Fibroblast of mammary gland (primary cell): ENCODE measurements at regions not wholly inside any gene's neighbourhood (a gene's known extent, or its start where the extent isn't known, plus 50 kb on each side); places are given as distances from the start of the nearest gene placed in this dataset.
A peak's percentile ranks its signal among the peaks of the same experiment; 100 is the strongest.

ENCODE experiments used
- DNase-seq: peaks from one replicate; pipeline ENCODE4 v3.0.0-alpha.2; 2010; ENCODE audit warnings: low read depth
- H3K4me3 ChIP-seq: 2 replicates; pipeline ENCODE4 v1.5.1; 2011; ENCODE audit warnings: low read depth, mild to moderate bottlenecking, low read length, moderate library complexity; ENCODE audit not compliant: control insufficient read depth
- TF ChIP-seq, protein P1 (sequence below): conservative IDR thresholded peaks from 2 replicates; pipeline ENCODE4 v1.5.1; 2011; ENCODE audit warnings: low read depth, low read length, inconsistent platforms; ENCODE audit not compliant: control insufficient read depth, insufficient read depth

DNA sequence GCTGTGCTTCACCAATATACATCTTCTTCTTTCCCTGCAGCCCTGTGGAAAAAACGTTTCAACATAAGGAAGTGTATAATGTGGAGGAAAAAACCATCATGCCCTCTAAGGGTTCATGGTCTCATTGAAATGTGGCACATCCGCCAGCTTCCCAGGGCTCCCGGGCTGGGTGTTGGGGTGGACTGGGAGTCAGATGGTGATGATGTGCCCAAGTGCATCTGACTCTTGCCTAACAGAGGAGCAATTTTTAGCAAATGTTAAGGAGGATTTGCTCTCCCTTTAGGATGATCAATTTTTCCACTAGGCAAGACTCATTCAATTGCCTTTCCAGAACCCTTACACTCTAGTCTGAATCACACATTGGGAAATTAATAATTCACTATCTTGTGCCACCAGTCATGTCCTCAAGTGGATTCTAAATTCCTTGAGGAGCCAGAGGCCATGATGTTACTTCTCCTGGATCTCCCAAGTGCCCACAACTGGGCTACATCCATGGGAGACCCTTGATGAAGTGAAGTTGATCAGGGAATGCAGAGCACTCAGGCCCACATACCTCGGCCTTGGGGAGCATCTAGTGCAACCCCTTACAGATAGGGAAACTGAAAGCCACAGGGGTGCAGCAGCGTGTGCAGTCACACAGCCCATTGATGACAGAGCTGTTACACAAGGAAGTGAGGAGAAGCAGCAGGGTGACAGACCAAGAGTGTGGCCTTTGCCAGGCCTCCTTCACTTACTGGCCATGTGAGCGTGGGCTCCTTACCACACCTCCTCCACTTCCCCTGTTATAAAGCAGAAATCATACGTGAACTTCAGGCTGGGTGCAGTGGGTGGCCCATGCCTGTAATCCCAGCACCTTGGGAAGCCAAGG, 100.0 kb upstream of the SLC44A3 start:
- TF ChIP-seq, protein P1, sequence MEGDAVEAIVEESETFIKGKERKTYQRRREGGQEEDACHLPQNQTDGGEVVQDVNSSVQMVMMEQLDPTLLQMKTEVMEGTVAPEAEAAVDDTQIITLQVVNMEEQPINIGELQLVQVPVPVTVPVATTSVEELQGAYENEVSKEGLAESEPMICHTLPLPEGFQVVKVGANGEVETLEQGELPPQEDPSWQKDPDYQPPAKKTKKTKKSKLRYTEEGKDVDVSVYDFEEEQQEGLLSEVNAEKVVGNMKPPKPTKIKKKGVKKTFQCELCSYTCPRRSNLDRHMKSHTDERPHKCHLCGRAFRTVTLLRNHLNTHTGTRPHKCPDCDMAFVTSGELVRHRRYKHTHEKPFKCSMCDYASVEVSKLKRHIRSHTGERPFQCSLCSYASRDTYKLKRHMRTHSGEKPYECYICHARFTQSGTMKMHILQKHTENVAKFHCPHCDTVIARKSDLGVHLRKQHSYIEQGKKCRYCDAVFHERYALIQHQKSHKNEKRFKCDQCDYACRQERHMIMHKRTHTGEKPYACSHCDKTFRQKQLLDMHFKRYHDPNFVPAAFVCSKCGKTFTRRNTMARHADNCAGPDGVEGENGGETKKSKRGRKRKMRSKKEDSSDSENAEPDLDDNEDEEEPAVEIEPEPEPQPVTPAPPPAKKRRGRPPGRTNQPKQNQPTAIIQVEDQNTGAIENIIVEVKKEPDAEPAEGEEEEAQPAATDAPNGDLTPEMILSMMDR, result no peak
- DNase-seq, result no peak
- no peak overlapping the region for H3K4me3 ChIP-seq

DNA sequence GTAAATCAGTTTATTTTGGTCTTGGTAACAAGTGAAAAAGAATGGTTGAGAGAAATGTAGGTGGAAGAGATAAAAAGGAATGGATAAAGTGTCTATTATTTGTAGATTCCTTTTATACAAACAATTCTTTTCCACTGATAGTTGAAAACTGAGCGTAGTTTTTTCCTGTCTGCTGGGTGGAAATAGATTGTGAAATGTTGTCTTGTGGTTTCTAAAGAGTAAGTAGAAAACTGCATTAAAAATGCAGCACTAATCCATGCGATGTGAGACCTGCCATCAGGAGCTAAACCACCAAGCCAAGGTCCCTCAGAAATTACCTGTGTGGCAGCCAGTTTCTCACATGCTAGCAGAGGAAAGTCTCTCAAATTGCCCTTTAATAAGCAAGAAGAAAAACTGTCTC, 103.2 kb upstream of the SLC44A3 start:
- H3K4me3 ChIP-seq, result no peak overlapping the region
- no peak for DNase-seq
- TF ChIP-seq, protein P1, result no peak

DNA sequence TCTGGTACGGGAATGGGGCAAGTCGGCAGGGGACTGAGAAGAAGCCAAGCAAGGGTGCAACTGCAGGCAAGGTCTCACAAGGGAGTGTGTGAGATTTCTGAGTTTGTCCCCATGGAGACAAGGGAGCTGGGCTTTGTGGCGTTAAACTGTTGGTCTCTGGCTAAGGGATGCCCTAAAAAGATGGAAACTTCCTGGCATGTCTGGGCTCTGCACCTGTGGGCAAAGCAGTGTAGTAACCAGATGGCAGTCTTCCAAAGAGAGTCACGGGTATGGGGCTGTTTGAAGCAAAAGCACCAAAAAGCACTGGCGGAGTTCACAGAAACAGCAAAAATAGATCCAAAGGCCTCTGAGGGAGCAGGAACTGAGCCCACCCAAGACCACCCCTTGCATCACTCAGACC, 104.8 kb upstream of the SLC44A3 start:
- no peak for DNase-seq
- TF ChIP-seq, protein P1, result no peak
- no peak overlapping the region for H3K4me3 ChIP-seq

DNA sequence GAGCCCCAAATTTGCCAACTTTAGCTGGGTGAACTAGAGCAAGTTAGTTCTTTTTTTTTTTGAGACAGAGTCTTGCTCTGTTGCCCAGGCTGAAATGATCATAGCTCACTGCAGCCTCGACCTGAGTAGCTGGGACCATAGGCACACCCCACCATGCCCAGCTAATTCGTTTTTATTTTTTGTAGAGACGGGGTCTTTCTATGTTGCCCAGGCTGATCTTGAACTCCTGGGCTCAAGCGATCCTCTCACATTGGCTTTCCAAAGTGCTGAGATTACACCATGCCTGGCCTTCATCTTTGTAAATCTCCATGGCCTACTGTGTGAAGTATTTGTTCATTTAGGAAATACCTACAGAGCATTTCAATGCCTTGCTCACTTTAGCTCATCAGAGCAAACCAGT, 105.6 kb upstream of the SLC44A3 start:
- no peak for DNase-seq
- H3K4me3 ChIP-seq, result no peak overlapping the region
- TF ChIP-seq, protein P1, result no peak

DNA sequence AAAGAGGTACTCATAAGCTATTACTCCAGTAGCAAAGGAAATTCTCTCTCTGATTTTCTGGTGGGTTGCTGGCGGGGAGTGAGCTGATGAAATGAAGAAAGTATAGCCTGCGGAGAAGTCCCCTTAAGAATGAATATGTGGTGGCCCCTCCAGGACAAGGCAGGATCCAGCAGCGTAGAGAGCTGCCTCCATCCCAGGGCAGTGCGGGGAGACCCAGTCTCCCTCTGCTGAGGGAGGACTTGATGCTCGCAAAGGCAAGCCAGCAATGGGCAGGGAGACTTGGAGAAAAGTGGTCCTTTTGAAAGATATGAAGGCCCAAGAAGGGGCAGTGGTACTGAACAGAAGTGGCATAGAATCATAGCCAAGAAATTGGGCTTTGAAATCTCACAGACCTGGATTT, 106.0 kb upstream of the SLC44A3 start:
- DNase-seq, result no peak
- H3K4me3 ChIP-seq, result no peak overlapping the region
- TF ChIP-seq, protein P1, result no peak

DNA sequence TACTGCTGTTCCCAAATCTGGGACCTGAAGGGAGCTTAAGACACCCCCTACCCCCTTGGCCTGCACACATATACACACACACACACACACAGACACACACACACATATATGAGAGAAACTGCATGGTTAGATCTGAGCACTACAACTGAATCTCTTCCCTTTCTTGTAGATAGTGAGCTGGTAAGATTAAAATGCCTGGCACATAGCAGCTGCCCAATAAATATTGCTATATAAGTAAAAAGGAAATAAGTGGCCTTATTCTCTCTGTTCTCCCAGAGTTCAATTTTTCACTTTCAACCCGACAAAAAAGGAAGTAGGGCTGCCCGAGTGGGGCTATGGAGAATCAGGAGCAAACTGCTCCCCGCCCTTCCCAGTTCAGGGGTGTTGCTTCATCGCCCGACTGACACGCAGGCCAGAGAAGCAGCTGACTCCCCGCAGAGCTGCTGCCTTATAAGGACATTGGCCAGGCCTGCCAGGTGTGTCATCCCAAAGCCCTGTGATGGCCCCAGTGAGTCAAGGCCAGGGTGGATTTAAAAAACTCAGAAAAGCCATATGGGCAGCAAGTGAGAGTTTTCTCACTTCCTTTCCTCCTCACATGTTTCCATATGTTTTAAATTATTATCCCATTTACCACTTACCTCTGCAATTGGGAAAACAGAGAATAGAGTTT, 106.5 kb upstream of the SLC44A3 start:
- peak; percentile 100 for DNase-seq
- TF ChIP-seq, protein P1, result no peak
- no peak overlapping the region for H3K4me3 ChIP-seq
